Breast epithelium (tissue), 4 donors: ENCODE measurements at regions not wholly inside any gene's neighbourhood (a gene's known extent, or its start where the extent isn't known, plus 50 kb on each side); places are given as distances from the start of the nearest gene placed in this dataset.

Experiments used
- DNase-seq, 2 donors: peaks; one replicate each; pipeline ENCODE4 v3.0.0-alpha.2; 2019; ENCODE audit warnings: low spot score in 2 of 2
- H3K27ac ChIP-seq, 2 donors: fragments of 200-600 bp; sonication (generic) in 1 of 2; one replicate each; pipeline ENCODE4 v1.5.1; 2016 to 2019; ENCODE audit warnings: mild to moderate bottlenecking in 1 of 2
- H3K27me3 ChIP-seq, 2 donors: fragments of 200-600 bp; sonication (generic) in 1 of 2; one replicate each; pipeline versions ENCODE4 v1.5.1 to v1.6.0; 2017 to 2019; ENCODE audit warnings: control low read depth in 1 of 2, mild to moderate bottlenecking in 1 of 2
- H3K36me3 ChIP-seq: fragments of 200-600 bp; one replicate; pipeline ENCODE4 v1.5.1; 2019
- H3K4me1 ChIP-seq, 2 donors: fragments of 200-600 bp; sonication (generic); one replicate each; pipeline ENCODE4 v1.5.1; 2016 to 2019; ENCODE audit warnings: control low read depth in 1 of 2
- H3K4me3 ChIP-seq, 3 donors: fragments of 200-600 bp; sonication (generic); 1 replicate in 2 of 3; 2 replicates in 1 of 3; pipeline ENCODE4 v1.5.1; 2016 to 2019; ENCODE audit warnings: mild to moderate bottlenecking in 3 of 3, moderate library complexity in 2 of 3
- H3K9me3 ChIP-seq, 2 donors: fragments of 200-600 bp; sonication (generic) in 1 of 2; one replicate each; pipeline ENCODE4 v1.5.1; 2016 to 2019; ENCODE audit warnings: control low read depth in 1 of 2
- POLR2A ChIP-seq: fragments of 450-650 bp; IDR thresholded peaks from one replicate; pipeline ENCODE4 v1.6.1; 2016; ENCODE audit warnings: antibody characterized with exemption, mild to moderate bottlenecking, moderate library complexity
- POLR2AphosphoS5 ChIP-seq, 3 donors: sonication (generic); formaldehyde crosslinking; IDR thresholded peaks; one replicate each; pipeline ENCODE4 v1.6.1; 2017; ENCODE audit warnings: antibody characterized with exemption in 3 of 3
- intact Hi-C: fragments of 100-400 bp; cut with DNase I; formaldehyde crosslinking; loops from one replicate; pipeline ENCODE4 v1.15.1; 2023; ENCODE audit warnings: low total_unique reads
- TF ChIP-seq, protein P1 (sequence below), 3 donors: fragments of 450-650 bp; IDR thresholded peaks; one replicate each; pipeline ENCODE4 v1.5.1; 2016 to 2017; ENCODE audit warnings: antibody characterized with exemption in 3 of 3, mild to moderate bottlenecking in 3 of 3, moderate library complexity in 3 of 3

GRCh38 chr6:139539852-139540251 lies 165.4 kb upstream of the CITED2 start:
- Histone ChIP-seq H3K4me1 (no peaks in the 10 kb centered on the region), H3K36me3 (no peaks in the 10 kb centered on the region), H3K27me3 (no peaks in the 10 kb centered on the region), H3K9me3 (no peaks in the 10 kb centered on the region), H3K27ac (peak overlapping the region in 1 of 2 donors; percentile 36), H3K4me3 (no peak overlapping the region)
- peak in 2 of 3 donors; percentile 19 to 53 for TF ChIP-seq POLR2AphosphoS5 (IDR thresholded peaks at IDR 0.05)
- TF ChIP-seq POLR2A, result no peak
- TF ChIP-seq, protein P1, sequence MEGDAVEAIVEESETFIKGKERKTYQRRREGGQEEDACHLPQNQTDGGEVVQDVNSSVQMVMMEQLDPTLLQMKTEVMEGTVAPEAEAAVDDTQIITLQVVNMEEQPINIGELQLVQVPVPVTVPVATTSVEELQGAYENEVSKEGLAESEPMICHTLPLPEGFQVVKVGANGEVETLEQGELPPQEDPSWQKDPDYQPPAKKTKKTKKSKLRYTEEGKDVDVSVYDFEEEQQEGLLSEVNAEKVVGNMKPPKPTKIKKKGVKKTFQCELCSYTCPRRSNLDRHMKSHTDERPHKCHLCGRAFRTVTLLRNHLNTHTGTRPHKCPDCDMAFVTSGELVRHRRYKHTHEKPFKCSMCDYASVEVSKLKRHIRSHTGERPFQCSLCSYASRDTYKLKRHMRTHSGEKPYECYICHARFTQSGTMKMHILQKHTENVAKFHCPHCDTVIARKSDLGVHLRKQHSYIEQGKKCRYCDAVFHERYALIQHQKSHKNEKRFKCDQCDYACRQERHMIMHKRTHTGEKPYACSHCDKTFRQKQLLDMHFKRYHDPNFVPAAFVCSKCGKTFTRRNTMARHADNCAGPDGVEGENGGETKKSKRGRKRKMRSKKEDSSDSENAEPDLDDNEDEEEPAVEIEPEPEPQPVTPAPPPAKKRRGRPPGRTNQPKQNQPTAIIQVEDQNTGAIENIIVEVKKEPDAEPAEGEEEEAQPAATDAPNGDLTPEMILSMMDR (IDR thresholded peaks at IDR 0.05), result no peak
- no peak for DNase-seq
- intact Hi-C loops, result no loop called here

DNA sequence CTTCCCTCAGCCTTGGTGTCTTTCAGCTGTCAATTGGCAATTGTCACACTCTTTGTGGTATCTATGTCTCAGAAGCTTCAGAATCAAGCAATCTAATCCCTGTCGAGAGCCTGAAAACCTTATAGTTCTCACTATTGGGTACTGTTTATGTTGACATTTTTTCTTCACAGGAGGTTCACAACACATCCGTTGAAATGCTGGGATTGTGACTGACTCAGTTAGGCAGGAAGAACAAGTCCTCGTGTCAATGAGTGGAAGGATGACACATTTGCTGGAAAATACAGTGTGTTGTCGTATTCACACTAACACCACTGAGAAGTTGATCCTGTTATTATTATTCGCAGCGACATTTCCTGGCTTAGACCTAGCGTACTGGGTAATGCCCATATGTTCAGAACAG lies 163.9 kb upstream of the CITED2 start:
- no peaks in the 10 kb centered on the region for H3K9me3 ChIP-seq

DNA sequence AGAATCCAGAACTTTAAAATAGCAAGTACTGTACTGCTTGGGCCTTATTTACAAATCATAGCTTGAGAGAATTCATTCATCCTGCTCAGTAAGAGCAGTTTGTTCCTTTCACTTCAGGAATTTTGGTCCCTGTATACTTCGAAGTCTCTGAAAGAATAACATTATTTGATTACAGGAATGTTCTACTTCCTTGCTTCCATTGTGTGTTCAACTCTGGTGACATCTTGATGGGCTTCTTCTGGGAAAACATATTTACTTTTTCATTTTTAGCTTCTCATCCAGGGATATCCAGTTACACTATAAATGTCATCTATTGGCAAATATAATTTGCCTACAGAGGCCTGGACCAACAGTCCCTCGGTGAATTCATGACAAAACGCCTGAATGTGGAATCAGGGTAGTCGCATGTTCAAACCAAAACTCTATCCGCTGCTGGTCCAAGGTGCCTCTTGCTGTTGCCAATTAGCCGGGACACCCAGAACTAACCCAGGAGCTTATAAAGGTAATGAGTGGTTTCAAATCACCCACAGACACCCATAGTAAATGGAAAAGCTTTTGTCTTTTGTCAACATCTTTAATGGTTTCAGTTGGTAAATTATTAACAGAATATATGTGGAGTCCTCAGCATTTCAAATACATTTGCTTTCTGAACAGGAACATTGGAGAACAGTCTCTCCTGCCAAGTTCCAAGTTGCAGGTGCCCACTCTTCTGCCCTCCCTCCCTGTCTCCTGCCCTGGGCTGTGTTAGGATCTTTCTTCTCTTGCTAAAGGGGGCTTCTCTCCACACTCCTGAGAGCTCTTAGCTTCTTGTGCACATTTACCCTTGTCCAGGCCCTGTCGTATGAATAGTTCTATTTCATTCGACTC lies 162.5 kb upstream of the CITED2 start:
- Histone ChIP-seq H3K36me3 (no peaks in the 10 kb centered on the region), H3K27me3 (no peaks in the 10 kb centered on the region), H3K27ac (no peak overlapping the region), H3K4me1 (no peaks in the 10 kb centered on the region), H3K4me3 (no peak overlapping the region), H3K9me3 (no peaks in the 10 kb centered on the region)
- no peak for DNase-seq
- intact Hi-C loops, result no loop called here
- TF ChIP-seq POLR2AphosphoS5 (IDR thresholded peaks at IDR 0.05), result no peak
- no peak for TF ChIP-seq POLR2A
- TF ChIP-seq, protein P1 (IDR thresholded peaks at IDR 0.05), result no peak

More for the DNA sequence above, 163.9 kb upstream of the CITED2 start:
- no peak overlapping the region for H3K27ac ChIP-seq
- TF ChIP-seq, protein P1 (IDR thresholded peaks at IDR 0.05), result no peak
- TF ChIP-seq POLR2A, result no peak
- no peak for TF ChIP-seq POLR2AphosphoS5 (IDR thresholded peaks at IDR 0.05)
- H3K36me3 ChIP-seq, result no peaks in the 10 kb centered on the region
- no peaks in the 10 kb centered on the region for H3K4me1 ChIP-seq
- no peak for DNase-seq
- no peak overlapping the region for H3K4me3 ChIP-seq
- intact Hi-C loops, result no loop called here
- no peaks in the 10 kb centered on the region for H3K27me3 ChIP-seq

DNA sequence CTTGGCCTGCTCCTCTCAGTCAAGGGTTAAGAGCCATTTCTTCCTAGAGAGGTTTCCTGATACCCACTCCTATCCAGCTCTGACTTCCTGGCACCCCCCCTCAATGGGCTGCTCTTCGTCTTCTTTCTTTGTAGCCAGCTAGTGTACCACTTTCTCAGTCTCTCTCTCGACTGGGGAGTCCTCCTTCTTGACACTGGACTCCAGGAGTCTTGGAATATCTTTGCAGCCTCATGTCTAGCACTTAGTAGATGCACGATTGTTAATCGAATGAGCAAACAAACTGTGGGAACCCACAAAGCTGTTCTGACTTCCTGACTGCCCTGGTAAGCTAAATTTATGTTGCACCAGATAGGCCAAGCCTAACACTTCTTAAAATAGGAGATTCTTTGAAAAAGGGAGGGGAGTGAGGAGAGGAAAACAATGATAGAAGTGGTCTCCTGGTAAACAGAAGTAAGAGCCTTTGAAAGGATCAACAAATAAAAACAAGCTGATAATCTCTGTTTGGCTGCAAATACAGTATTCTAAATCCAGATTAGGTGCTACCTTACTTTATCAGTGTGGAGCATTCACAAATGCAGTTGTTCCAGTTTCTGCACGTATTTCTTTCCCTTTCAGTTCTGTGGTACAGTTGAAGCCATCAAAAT lies 160.1 kb upstream of the CITED2 start:
- H3K27ac ChIP-seq, result peak overlapping the region; percentile 39 to 40
- intact Hi-C loops, result no loop called here
- TF ChIP-seq POLR2AphosphoS5 (IDR thresholded peaks at IDR 0.05), result no peak
- TF ChIP-seq, protein P1 (IDR thresholded peaks at IDR 0.05), result no peak
- no peak for TF ChIP-seq POLR2A
- no peak overlapping the region for H3K4me3 ChIP-seq
- no peak for DNase-seq
- H3K36me3 ChIP-seq, result no peaks in the 10 kb centered on the region
- no peaks in the 10 kb centered on the region for H3K27me3 ChIP-seq
- H3K9me3 ChIP-seq, result no peaks in the 10 kb centered on the region
- no peaks in the 10 kb centered on the region for H3K4me1 ChIP-seq
